Loucy (cell line): ENCODE measurements at regions not wholly inside any gene's neighbourhood (a gene's known extent, or its start where the extent isn't known, plus 50 kb on each side); places are given as distances from the start of the nearest gene placed in this dataset.

Experiments used
- EZH2phosphoT487 ChIP-seq: fragments of 200-600 bp; IDR thresholded peaks from 2 replicates; pipeline ENCODE4 v1.6.1; 2018; ENCODE audit warnings: antibody characterized with exemption, mild to moderate bottlenecking, moderate library complexity, borderline replicate concordance
- TF ChIP-seq, protein P1 (sequence below): fragments of 200-600 bp; sonication (generic); conservative IDR thresholded peaks from 2 replicates; pipeline ENCODE4 v1.5.1; 2014; ENCODE audit warnings: mild to moderate bottlenecking, antibody characterized with exemption, low read length

DNA sequence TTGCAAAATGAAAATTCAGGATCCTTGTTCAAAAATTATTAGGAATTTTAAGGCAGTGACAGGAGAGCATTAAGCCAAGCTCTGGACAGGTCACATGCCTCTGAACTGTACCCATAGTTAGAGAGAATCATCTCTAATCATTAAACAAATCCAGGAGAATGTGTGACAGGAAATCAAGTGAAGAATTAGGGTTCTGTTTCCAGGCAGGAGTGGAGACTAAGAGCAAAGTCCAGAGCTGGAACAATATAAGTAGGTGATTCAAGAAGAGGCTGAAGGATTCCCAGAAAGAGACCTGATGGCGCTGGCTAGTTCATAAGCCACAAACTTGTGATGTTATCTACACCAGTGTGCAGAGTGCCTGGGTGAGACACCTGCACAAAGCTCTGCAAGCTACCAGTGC is 104.6 kb upstream of the PRKG2 start:
- TF ChIP-seq, protein P1, sequence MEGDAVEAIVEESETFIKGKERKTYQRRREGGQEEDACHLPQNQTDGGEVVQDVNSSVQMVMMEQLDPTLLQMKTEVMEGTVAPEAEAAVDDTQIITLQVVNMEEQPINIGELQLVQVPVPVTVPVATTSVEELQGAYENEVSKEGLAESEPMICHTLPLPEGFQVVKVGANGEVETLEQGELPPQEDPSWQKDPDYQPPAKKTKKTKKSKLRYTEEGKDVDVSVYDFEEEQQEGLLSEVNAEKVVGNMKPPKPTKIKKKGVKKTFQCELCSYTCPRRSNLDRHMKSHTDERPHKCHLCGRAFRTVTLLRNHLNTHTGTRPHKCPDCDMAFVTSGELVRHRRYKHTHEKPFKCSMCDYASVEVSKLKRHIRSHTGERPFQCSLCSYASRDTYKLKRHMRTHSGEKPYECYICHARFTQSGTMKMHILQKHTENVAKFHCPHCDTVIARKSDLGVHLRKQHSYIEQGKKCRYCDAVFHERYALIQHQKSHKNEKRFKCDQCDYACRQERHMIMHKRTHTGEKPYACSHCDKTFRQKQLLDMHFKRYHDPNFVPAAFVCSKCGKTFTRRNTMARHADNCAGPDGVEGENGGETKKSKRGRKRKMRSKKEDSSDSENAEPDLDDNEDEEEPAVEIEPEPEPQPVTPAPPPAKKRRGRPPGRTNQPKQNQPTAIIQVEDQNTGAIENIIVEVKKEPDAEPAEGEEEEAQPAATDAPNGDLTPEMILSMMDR, result no peak
- TF ChIP-seq EZH2phosphoT487, result no peak
